ENCODE measurements at regions not wholly inside any gene's neighbourhood (a gene's known extent, or its start where the extent isn't known, plus 50 kb on each side); places are given as distances from the start of the nearest gene placed in this dataset.

- no peak for TF ChIP-seq CTCF (IDR thresholded peaks at IDR 0.05; ENCODE audit: low read length)
- no peak for TF ChIP-seq EZH2phosphoT487 (IDR thresholded peaks at IDR 0.05; ENCODE audit: low read length)
- TF ChIP-seq EZH2 (optimal IDR thresholded peaks at IDR 0.05; ENCODE audit: low read depth, low read length) = no peak
These were observed 928.1 kb downstream of the FAT4 start for GRCh38 chr4:126242679-126243390.
